Thoracic aorta (tissue), 2 donors: ENCODE measurements at regions not wholly inside any gene's neighbourhood (a gene's known extent, or its start where the extent isn't known, plus 50 kb on each side); places are given as distances from the start of the nearest gene placed in this dataset.

Source experiments
- ATAC-seq: fragments of 150-250 bp; one replicate; pipeline ENCODE4 v1.8.0; 2017; ENCODE audit warnings: low read depth; ENCODE audit not compliant: insufficient number of reproducible peaks, low FRiP score
- DNase-seq: peaks from one replicate; pipeline ENCODE4 v3.0.0-alpha.2; 2020; ENCODE audit warnings: low spot score
- H3K27ac ChIP-seq, 2 donors: fragments of 200-600 bp; sonication (generic); 1 replicate in 1 of 2; 2 replicates in 1 of 2; pipeline ENCODE4 v1.5.1; 2016; ENCODE audit warnings: mild to moderate bottlenecking in 2 of 2, moderate library complexity in 2 of 2
- H3K27me3 ChIP-seq: fragments of 200-600 bp; sonication (generic); replicated peaks from 2 replicates; pipeline ENCODE4 v1.6.0; 2016; ENCODE audit warnings: mild to moderate bottlenecking; ENCODE audit not compliant: insufficient read depth
- H3K36me3 ChIP-seq: fragments of 200-600 bp; sonication (generic); one replicate; pipeline ENCODE4 v1.5.1; 2016
- H3K4me1 ChIP-seq, 2 donors: fragments of 200-600 bp; sonication (generic); 1 replicate in 1 of 2; 2 replicates in 1 of 2; pipeline versions ENCODE4 v1.5.1 to v1.6.0; 2016; ENCODE audit warnings: low read depth in 2 of 2, mild to moderate bottlenecking in 1 of 2; ENCODE audit not compliant: control insufficient read depth in 1 of 2
- H3K4me3 ChIP-seq: fragments of 200-600 bp; sonication (generic); 2 replicates; pipeline ENCODE4 v1.5.1; 2016; ENCODE audit warnings: mild to moderate bottlenecking
- H3K9me3 ChIP-seq: fragments of 200-600 bp; sonication (generic); 2 replicates; pipeline ENCODE4 v1.5.1; 2016
- CTCF ChIP-seq: fragments of 200-600 bp; sonication (generic); IDR thresholded peaks from one replicate; pipeline ENCODE4 v1.5.1; 2019; ENCODE audit warnings: antibody characterized with exemption

- Histone ChIP-seq H3K36me3 (no peaks in the 10 kb centered on the region), H3K27ac (no peak overlapping the region), H3K27me3 (no peaks in the 10 kb centered on the region), H3K9me3 (no peaks in the 10 kb centered on the region), H3K4me3 (no peak overlapping the region), H3K4me1 (no peaks in the 10 kb centered on the region)
- no peak for TF ChIP-seq CTCF
- no peak for DNase-seq
- no peak for ATAC-seq
Observed at GRCh38 chr14:45434221-45434620, 181.2 kb upstream of the MIS18BP1 start.

GRCh38 chr14:45426685-45427282 is 173.8 kb upstream of the MIS18BP1 start:
- Histone ChIP-seq H3K4me1 (no peaks in the 10 kb centered on the region), H3K9me3 (peaks cover 7% of the 10 kb centered on the region), H3K4me3 (no peak overlapping the region), H3K27me3 (no peaks in the 10 kb centered on the region), H3K36me3 (no peaks in the 10 kb centered on the region), H3K27ac (no peak overlapping the region)
- no peak for DNase-seq
- ATAC-seq = no peak
- peak; percentile 25 for TF ChIP-seq CTCF

- Histone ChIP-seq H3K36me3 (no peaks in the 10 kb centered on the region), H3K9me3 (no peaks in the 10 kb centered on the region), H3K4me3 (no peak overlapping the region), H3K27ac (no peak overlapping the region), H3K27me3 (no peaks in the 10 kb centered on the region), H3K4me1 (no peaks in the 10 kb centered on the region)
- DNase-seq (no peak), ATAC-seq (no peak)
- no peak for TF ChIP-seq CTCF
Observed at GRCh38 chr14:45406942-45407341, 153.9 kb upstream of the MIS18BP1 start.

GRCh38 chr14:45400950-45401640 is 148.1 kb upstream of the MIS18BP1 start:
- DNase-seq = no peak
- Histone ChIP-seq H3K36me3 (no peaks in the 10 kb centered on the region), H3K4me3 (no peak overlapping the region), H3K4me1 (no peaks in the 10 kb centered on the region), H3K9me3 (no peaks in the 10 kb centered on the region), H3K27ac (no peak overlapping the region), H3K27me3 (no peaks in the 10 kb centered on the region)
- ATAC-seq = no peak
- TF ChIP-seq CTCF = no peak

- no peak for ATAC-seq
Observed at GRCh38 chr14:45400509-45400908, 147.5 kb upstream of the MIS18BP1 start.

More at GRCh38 chr14:45400509-45400908, 147.5 kb upstream of the MIS18BP1 start:
- Histone ChIP-seq H3K9me3 (no peaks in the 10 kb centered on the region), H3K4me3 (no peak overlapping the region), H3K36me3 (no peaks in the 10 kb centered on the region), H3K4me1 (no peaks in the 10 kb centered on the region), H3K27ac (no peak overlapping the region), H3K27me3 (no peaks in the 10 kb centered on the region)
- DNase-seq = no peak
- TF ChIP-seq CTCF = no peak
